SK-N-SH treated with all-trans-retinoic acid at 6 μM for 48 hours (cell line): ENCODE measurements at regions not wholly inside any gene's neighbourhood (a gene's known extent, or its start where the extent isn't known, plus 50 kb on each side); places are given as distances from the start of the nearest gene placed in this dataset.

Source experiments
- CSDC2 ChIP-seq: fragments of 250-450 bp; sonication (Bioruptor Pico); IDR thresholded peaks from 2 replicates; pipeline ENCODE4 v1.5.0; 2020; ENCODE audit warnings: mild to moderate bottlenecking, moderate library complexity
- RARB ChIP-seq: fragments of 250-450 bp; sonication (Bioruptor Pico); IDR thresholded peaks from 2 replicates; pipeline ENCODE4 v1.8.0; 2021; ENCODE audit warnings: mild to moderate bottlenecking, moderate library complexity
- ZC3H10 ChIP-seq: fragments of 250-450 bp; sonication (Bioruptor Pico); IDR thresholded peaks from 2 replicates; pipeline ENCODE4 v1.5.1; 2021; ENCODE audit warnings: mild to moderate bottlenecking, moderate library complexity
- ZFP3 ChIP-seq: fragments of 250-450 bp; sonication (Bioruptor Pico); IDR thresholded peaks from 2 replicates; pipeline ENCODE4 v1.5.0; 2020; ENCODE audit warnings: mild to moderate bottlenecking, moderate library complexity
- ZFP30 ChIP-seq: fragments of 450-650 bp; formaldehyde crosslinking; IDR thresholded peaks from 2 replicates; pipeline ENCODE4 v1.5.0; 2022; ENCODE audit warnings: mild to moderate bottlenecking, moderate library complexity
- TF ChIP-seq, protein P1 (sequence below): fragments of 250-450 bp; sonication (Bioruptor Pico); IDR thresholded peaks from 2 replicates; pipeline ENCODE4 v1.5.1; 2021; ENCODE audit warnings: mild to moderate bottlenecking, moderate library complexity
- TF ChIP-seq, protein P2 (sequence below): fragments of 250-450 bp; sonication (Bioruptor Pico); IDR thresholded peaks from 2 replicates; pipeline ENCODE4 v1.8.0; 2020; ENCODE audit warnings: mild to moderate bottlenecking, moderate library complexity, borderline replicate concordance

DNA sequence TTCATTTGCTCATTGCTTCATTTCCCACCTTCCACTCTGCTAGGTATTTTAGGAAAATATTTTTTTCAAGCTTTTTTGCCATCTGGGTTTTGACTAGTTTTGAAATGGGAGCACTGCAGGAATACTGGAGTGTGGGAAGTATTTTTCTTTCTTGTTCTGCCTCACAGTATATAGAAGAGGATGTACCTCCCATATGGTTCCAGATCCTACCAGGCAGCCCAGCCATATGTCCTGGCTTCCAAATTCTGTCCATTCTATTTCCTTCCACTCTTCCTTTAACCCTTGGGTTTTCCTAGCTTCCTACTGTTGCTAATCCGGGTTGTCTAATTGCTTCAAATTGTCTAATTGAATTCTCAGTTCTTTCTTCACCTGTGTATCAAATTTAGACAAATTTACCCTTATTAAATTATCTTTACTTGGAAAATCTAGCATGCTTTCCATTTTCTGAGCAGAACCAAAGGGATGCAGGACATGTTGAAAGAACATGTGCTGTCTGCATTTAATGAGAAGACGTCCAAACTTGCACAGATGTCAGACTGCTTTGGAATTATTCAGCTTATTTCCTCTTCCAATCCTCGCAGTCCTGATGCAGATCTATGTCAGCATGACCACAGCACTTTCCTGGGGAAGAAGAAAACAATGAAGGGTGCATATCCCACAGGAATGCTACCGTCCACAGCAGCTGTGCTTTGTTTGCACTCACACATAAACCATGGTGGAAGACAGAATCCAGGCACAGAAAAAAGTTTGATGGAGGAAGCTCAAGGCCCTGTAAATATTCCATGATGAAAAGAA lies 1273.9 kb upstream of the MAP3K7 start:
- TF ChIP-seq ZFP30, result no peak
- no peak for TF ChIP-seq ZFP3 (CRISPR knock-in tag)
- TF ChIP-seq ZC3H10 (CRISPR knock-in tag), result no peak
- TF ChIP-seq CSDC2, result no peak
- TF ChIP-seq RARB (CRISPR knock-in tag), result no peak
- TF ChIP-seq, protein P1, sequence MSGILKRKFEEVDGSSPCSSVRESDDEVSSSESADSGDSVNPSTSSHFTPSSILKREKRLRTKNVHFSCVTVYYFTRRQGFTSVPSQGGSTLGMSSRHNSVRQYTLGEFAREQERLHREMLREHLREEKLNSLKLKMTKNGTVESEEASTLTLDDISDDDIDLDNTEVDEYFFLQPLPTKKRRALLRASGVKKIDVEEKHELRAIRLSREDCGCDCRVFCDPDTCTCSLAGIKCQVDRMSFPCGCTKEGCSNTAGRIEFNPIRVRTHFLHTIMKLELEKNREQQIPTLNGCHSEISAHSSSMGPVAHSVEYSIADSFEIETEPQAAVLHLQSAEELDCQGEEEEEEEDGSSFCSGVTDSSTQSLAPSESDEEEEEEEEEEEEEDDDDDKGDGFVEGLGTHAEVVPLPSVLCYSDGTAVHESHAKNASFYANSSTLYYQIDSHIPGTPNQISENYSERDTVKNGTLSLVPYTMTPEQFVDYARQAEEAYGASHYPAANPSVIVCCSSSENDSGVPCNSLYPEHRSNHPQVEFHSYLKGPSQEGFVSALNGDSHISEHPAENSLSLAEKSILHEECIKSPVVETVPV (CRISPR knock-in tag), result no peak
- TF ChIP-seq, protein P2, sequence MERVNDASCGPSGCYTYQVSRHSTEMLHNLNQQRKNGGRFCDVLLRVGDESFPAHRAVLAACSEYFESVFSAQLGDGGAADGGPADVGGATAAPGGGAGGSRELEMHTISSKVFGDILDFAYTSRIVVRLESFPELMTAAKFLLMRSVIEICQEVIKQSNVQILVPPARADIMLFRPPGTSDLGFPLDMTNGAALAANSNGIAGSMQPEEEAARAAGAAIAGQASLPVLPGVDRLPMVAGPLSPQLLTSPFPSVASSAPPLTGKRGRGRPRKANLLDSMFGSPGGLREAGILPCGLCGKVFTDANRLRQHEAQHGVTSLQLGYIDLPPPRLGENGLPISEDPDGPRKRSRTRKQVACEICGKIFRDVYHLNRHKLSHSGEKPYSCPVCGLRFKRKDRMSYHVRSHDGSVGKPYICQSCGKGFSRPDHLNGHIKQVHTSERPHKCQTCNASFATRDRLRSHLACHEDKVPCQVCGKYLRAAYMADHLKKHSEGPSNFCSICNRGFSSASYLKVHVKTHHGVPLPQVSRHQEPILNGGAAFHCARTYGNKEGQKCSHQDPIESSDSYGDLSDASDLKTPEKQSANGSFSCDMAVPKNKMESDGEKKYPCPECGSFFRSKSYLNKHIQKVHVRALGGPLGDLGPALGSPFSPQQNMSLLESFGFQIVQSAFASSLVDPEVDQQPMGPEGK, result no peak
